Peyer's patch (tissue), 4 donors: ENCODE measurements at regions not wholly inside any gene's neighbourhood (a gene's known extent, or its start where the extent isn't known, plus 50 kb on each side); places are given as distances from the start of the nearest gene placed in this dataset.

Source experiments
- POLR2A ChIP-seq, 2 donors: fragments of 450-650 bp; IDR thresholded peaks; one replicate each; pipeline ENCODE4 v1.5.1; 2017; ENCODE audit warnings: antibody characterized with exemption in 2 of 2, mild to moderate bottlenecking in 2 of 2, moderate library complexity in 2 of 2
- TF ChIP-seq, protein P1 (sequence below), 6 experiments: fragments of 450-650 bp in 4 of 6; fragments of 200-600 bp in 2 of 6; sonication (generic) in 1 of 6; IDR thresholded peaks; one replicate each; pipeline ENCODE4 v1.5.1; 2017 to 2019; ENCODE audit warnings: antibody characterized with exemption in 6 of 6, mild to moderate bottlenecking in 3 of 6, moderate library complexity in 1 of 6

DNA sequence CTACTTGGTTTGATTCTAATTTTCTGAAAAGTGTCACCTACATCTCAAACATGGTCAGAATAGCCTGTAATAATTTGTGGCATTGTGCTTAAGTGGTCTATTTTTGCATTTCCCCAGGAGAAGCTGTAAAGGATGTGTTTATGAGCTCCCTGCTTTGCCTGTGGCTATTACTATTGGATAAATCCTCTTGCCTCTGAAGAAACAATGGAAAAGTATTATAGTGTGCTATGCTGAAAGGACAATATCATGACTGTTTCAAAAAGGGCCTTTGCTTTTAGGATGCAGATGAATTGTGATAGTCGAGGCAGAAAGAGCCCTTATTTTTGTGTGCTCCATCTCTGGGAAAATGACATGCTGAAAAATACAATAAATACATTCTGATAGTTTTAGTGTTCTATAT is 94.1 kb upstream of the ARMC3 start:
- TF ChIP-seq, protein P1, sequence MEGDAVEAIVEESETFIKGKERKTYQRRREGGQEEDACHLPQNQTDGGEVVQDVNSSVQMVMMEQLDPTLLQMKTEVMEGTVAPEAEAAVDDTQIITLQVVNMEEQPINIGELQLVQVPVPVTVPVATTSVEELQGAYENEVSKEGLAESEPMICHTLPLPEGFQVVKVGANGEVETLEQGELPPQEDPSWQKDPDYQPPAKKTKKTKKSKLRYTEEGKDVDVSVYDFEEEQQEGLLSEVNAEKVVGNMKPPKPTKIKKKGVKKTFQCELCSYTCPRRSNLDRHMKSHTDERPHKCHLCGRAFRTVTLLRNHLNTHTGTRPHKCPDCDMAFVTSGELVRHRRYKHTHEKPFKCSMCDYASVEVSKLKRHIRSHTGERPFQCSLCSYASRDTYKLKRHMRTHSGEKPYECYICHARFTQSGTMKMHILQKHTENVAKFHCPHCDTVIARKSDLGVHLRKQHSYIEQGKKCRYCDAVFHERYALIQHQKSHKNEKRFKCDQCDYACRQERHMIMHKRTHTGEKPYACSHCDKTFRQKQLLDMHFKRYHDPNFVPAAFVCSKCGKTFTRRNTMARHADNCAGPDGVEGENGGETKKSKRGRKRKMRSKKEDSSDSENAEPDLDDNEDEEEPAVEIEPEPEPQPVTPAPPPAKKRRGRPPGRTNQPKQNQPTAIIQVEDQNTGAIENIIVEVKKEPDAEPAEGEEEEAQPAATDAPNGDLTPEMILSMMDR (IDR thresholded peaks at IDR 0.05) = no peak
- no peak for TF ChIP-seq POLR2A (IDR thresholded peaks at IDR 0.05)
